ENCODE measurements at regions not wholly inside any gene's neighbourhood (a gene's known extent, or its start where the extent isn't known, plus 50 kb on each side); places are given as distances from the start of the nearest gene placed in this dataset.

- no peak for TF ChIP-seq GATA1 (IDR thresholded peaks at IDR 0.05; ENCODE audit: low read depth, low read length)
- no peak for TF ChIP-seq POLR2A (IDR thresholded peaks at IDR 0.05; ENCODE audit: low read length)
- DNase-seq, result no peak
These were observed 583.9 kb upstream of the SLITRK6 start for GRCh38 chr13:86383151-86383550.

- TF ChIP-seq POLR2A (IDR thresholded peaks at IDR 0.05; ENCODE audit: low read length) (no peak), GATA1 (IDR thresholded peaks at IDR 0.05; ENCODE audit: low read depth, low read length) (no peak)
- no peak for DNase-seq
These were observed 584.3 kb upstream of the SLITRK6 start for GRCh38 chr13:86383561-86383960.

GRCh38 chr13:86397635-86398034 lies 598.4 kb upstream of the SLITRK6 start:
- DNase-seq, result no peak
- no peak for TF ChIP-seq GATA1 (IDR thresholded peaks at IDR 0.05; ENCODE audit: low read depth, low read length)
- no peak for TF ChIP-seq POLR2A (IDR thresholded peaks at IDR 0.05; ENCODE audit: low read length)

DNA sequence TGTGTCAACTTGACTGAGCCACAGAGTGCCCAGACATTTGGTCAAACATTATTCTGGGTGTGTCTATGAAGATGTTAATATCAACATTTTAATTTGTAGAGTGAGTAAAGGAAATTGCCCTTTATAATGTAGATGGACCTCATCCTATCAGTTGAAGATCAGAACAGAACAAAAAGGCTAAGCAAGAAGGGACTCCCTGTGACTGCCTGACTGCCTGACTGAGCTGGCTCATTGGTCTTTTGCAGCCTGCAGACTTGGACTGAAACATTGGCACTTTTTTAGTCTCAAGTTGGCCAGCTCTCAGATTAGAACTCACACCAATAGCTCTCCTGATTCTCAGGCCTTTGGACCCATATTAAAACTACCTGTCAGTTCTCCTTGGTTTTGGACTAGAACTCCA lies 600.4 kb upstream of the SLITRK6 start:
- DNase-seq, result no peak
- TF ChIP-seq GATA1 (IDR thresholded peaks at IDR 0.05; ENCODE audit: low read depth, low read length) (no peak), POLR2A (IDR thresholded peaks at IDR 0.05; ENCODE audit: low read length) (no peak)

DNA sequence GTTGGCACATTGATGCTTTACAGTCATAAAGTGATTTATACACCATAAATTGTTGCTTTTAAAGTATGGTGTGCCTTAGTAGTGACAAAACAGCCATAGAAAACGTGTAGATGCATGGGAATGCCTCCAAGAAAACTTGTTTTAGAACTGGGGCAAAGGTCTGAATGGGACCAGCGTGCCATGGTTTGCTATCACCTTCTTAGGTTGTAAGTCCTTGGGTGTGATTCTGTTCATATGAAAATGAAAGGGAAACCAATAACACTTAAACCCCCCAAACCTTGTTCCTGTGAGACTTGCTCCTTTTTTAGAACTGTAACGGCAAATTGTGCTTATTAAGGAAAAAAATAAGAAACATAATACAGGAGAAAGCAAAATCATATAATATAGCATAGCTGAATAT lies 603.3 kb upstream of the SLITRK6 start:
- TF ChIP-seq GATA1 (IDR thresholded peaks at IDR 0.05; ENCODE audit: low read depth, low read length) (no peak), POLR2A (IDR thresholded peaks at IDR 0.05; ENCODE audit: low read length) (no peak)
- DNase-seq, result no peak

DNA sequence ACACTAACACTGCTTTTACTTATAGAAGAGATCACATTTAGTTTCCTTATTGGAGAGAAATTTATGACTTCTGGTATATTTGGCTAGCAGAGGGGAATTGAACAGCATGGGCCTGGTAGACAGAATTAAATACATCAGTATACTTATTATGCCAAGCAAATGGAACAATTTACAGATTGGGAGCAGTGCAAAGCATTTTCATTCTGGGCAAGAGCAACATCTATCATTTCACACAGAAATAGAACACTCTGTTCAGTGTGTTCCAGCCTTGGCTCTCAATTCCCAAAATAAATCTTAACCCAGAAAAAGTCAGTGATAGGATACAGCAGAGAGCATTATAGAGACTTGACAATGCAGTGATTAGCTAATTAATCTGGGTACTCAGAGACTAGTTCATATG lies 604.0 kb upstream of the SLITRK6 start:
- no peak for TF ChIP-seq GATA1 (IDR thresholded peaks at IDR 0.05; ENCODE audit: low read depth, low read length)
- TF ChIP-seq POLR2A (IDR thresholded peaks at IDR 0.05; ENCODE audit: low read length), result no peak
- DNase-seq, result no peak

- TF ChIP-seq POLR2A (IDR thresholded peaks at IDR 0.05; ENCODE audit: low read length), result no peak
- TF ChIP-seq GATA1 (IDR thresholded peaks at IDR 0.05; ENCODE audit: low read depth, low read length), result no peak
- DNase-seq, result no peak
These were observed 610.4 kb upstream of the SLITRK6 start for GRCh38 chr13:86409466-86410241.

GRCh38 chr13:86425170-86425815 lies 626.1 kb upstream of the SLITRK6 start:
- TF ChIP-seq GATA1 (IDR thresholded peaks at IDR 0.05; ENCODE audit: low read depth, low read length), result no peak
- no peak for TF ChIP-seq POLR2A (IDR thresholded peaks at IDR 0.05; ENCODE audit: low read length)
- no peak for DNase-seq

DNA sequence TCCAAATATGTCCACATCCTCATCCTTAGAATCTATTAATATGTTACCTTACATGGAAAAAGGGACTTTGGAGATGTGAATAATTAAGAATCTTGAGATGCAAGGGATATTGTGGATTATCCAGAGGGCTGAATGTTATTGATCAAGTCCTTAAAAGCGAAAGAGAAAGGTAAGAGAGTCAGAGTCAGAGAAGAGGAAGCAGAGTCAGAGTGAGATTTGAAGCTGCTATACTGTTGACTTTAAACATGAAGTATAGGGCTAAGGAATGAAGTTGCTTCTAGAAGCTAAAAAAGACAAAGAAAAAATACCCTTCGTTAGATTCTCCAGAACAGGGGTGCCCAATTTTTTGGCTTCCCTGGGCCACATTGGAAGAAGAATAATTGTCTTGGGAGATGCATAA lies 627.2 kb upstream of the SLITRK6 start:
- DNase-seq, result no peak
- no peak for TF ChIP-seq POLR2A (IDR thresholded peaks at IDR 0.05; ENCODE audit: low read length)

DNA sequence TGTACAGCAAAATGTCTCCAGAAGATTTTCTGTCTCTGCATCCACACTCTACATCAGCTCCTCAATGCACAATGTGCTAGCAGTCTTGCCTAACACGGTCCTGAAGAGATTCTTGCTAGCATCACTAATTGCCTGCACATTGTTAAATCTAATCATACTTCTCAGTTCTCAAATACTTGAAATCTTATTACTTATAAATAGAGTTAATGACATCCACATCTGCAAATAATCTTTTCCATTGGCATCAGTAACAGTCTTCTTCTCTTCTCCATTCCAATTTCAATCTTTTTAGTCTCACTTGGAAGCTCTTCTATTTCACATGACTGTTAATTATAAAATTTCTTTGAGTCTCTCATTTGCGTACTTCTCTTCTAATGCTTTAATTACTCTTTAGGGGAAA lies 630.5 kb upstream of the SLITRK6 start:
- DNase-seq, result no peak
- TF ChIP-seq GATA1 (IDR thresholded peaks at IDR 0.05; ENCODE audit: low read depth, low read length), result no peak
- TF ChIP-seq POLR2A (IDR thresholded peaks at IDR 0.05; ENCODE audit: low read length), result no peak

GRCh38 chr13:86438034-86438433 lies 638.8 kb upstream of the SLITRK6 start:
- TF ChIP-seq POLR2A (IDR thresholded peaks at IDR 0.05; ENCODE audit: low read length) (no peak), GATA1 (IDR thresholded peaks at IDR 0.05; ENCODE audit: low read depth, low read length) (no peak)
- no peak for DNase-seq

DNA sequence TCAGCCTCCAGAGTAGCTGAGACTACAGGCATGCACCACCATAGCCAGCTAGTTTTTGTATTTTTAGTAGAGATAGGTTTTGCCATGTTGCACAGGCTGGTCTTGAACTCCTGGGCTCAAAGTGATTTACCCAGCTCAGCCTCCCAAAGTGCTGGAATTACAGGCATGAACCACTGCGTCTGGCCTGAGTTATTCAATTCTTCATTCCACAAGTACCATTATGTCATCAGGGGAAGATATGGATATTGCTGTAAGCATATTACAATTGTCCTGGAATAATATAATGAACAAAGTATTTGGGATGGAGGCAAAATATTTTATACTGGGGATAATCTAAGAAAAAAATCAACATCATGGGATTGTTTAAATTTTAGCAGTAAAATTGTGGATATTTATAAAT lies 646.0 kb upstream of the SLITRK6 start:
- no peak for TF ChIP-seq GATA1 (IDR thresholded peaks at IDR 0.05; ENCODE audit: low read depth, low read length)
- no peak for TF ChIP-seq POLR2A (IDR thresholded peaks at IDR 0.05; ENCODE audit: low read length)
- DNase-seq, result no peak

DNA sequence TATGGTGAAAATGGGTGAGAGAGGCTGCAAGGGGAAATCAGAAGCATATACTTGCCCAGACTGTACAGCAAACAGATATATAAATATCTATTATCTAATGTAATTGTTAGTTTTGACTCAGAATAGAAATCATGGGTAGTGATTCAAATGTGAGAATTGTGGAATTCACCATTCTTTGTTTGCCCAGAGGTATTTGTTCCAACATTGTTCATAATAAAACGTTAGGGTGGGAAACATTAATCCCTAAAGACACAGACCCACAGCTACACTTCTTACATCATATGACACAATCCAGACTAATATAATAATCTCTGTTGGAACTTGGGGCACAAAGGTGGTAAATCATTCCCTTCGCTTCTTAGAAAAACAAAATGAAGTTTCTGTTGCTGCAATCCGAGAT lies 646.5 kb upstream of the SLITRK6 start:
- DNase-seq, result no peak
- TF ChIP-seq GATA1 (IDR thresholded peaks at IDR 0.05; ENCODE audit: low read depth, low read length) (no peak), POLR2A (IDR thresholded peaks at IDR 0.05; ENCODE audit: low read length) (no peak)

GRCh38 chr13:86446311-86446710 lies 647.1 kb upstream of the SLITRK6 start:
- TF ChIP-seq POLR2A (IDR thresholded peaks at IDR 0.05; ENCODE audit: low read length), result no peak
- no peak for TF ChIP-seq GATA1 (IDR thresholded peaks at IDR 0.05; ENCODE audit: low read depth, low read length)

DNA sequence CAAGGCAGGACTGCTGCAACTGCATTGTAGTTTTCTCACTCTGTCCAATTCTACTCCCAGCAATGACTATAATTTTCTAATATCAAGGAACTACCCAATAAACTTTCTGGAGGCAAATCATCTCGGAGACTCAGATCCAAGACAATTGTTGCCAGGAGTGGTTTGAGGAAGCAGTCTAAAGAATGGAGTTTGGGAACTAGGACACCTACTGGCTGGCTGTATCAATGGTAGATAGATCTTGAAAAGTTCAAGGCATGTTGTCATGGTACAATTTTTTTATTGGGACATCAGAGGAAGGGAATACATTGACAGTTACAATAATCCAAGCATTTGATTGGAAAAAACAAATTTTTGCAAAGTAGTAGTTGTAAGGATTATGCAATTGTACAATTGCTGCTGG lies 648.3 kb upstream of the SLITRK6 start:
- TF ChIP-seq POLR2A (IDR thresholded peaks at IDR 0.05; ENCODE audit: low read length) (no peak), GATA1 (IDR thresholded peaks at IDR 0.05; ENCODE audit: low read depth, low read length) (no peak)
- DNase-seq, result no peak

More at GRCh38 chr13:86446311-86446710, 647.1 kb upstream of the SLITRK6 start:
- no peak for DNase-seq

Measured in erythroblast (primary cell).